ENCODE measurements at regions not wholly inside any gene's neighbourhood (a gene's known extent, or its start where the extent isn't known, plus 50 kb on each side); places are given as distances from the start of the nearest gene placed in this dataset.

GRCh38 chr3:31370681-31371080 is 162.0 kb upstream of the STT3B start:
- no peak for DNase-seq (ENCODE audit: extremely low spot score in 2 of 2)
- H3K4me1 ChIP-seq, result peaks cover 6% of the 10 kb centered on the region
- intact Hi-C loops (cut with DNase I), result no loop called here
- H3K27ac ChIP-seq, result no peak overlapping the region
- no peaks in the 10 kb centered on the region for H3K9me3 ChIP-seq
- no peak overlapping the region for H3K4me3 ChIP-seq
- H3K27me3 ChIP-seq, result no peaks in the 10 kb centered on the region
- TF ChIP-seq POLR2AphosphoS5 (IDR thresholded peaks at IDR 0.05; ENCODE audit: insufficient read depth in 1 of 2, low read depth in 1 of 2) (no peak), CTCF (IDR thresholded peaks at IDR 0.05) (no peak), POLR2A (IDR thresholded peaks at IDR 0.05) (no peak)
- H3K36me3 ChIP-seq, result no peaks in the 10 kb centered on the region

GRCh38 chr3:31371484-31372177 is 161.1 kb upstream of the STT3B start:
- DNase-seq (ENCODE audit: extremely low spot score in 2 of 2), result no peak

DNA sequence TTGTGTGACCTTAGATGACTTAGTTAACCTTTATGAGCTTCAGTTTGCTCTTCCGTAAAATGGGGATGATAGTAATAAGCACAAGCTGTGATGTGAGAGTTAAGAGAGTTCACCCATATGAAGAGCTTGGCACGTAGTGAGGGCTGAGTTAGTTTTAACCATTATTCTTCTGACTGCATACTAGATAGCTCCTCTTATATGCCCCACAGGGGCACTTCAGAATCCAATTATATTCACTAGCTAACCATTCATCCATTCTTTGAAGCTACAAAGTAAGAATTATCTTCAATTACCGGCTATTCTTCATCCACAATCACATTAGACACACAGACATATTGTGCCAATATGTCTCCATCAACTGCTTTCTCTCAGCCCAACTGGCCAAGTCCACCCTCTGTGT is 159.0 kb upstream of the STT3B start:
- no peak for DNase-seq (ENCODE audit: extremely low spot score in 2 of 2)
- Histone ChIP-seq H3K27me3 (no peaks in the 10 kb centered on the region), H3K4me1 (peaks cover 6% of the 10 kb centered on the region), H3K36me3 (no peaks in the 10 kb centered on the region), H3K9me3 (no peaks in the 10 kb centered on the region), H3K4me3 (no peak overlapping the region), H3K27ac (no peak overlapping the region)
- intact Hi-C loops (cut with DNase I), result no loop called here
- TF ChIP-seq CTCF (IDR thresholded peaks at IDR 0.05), result no peak
- TF ChIP-seq POLR2A (IDR thresholded peaks at IDR 0.05), result no peak
- no peak for TF ChIP-seq POLR2AphosphoS5 (IDR thresholded peaks at IDR 0.05; ENCODE audit: insufficient read depth in 1 of 2, low read depth in 1 of 2)

More at GRCh38 chr3:31371484-31372177, 161.1 kb upstream of the STT3B start:
- Histone ChIP-seq H3K27me3 (no peaks in the 10 kb centered on the region), H3K36me3 (no peaks in the 10 kb centered on the region), H3K4me1 (peaks cover 6% of the 10 kb centered on the region), H3K27ac (no peak overlapping the region), H3K9me3 (no peaks in the 10 kb centered on the region), H3K4me3 (no peak overlapping the region)
- TF ChIP-seq POLR2AphosphoS5 (IDR thresholded peaks at IDR 0.05; ENCODE audit: insufficient read depth in 1 of 2, low read depth in 1 of 2) (no peak), CTCF (IDR thresholded peaks at IDR 0.05) (no peak), POLR2A (IDR thresholded peaks at IDR 0.05) (no peak)
- intact Hi-C loops (cut with DNase I), result no loop called here

- Histone ChIP-seq H3K9me3 (no peaks in the 10 kb centered on the region), H3K4me1 (no peaks in the 10 kb centered on the region), H3K27me3 (no peaks in the 10 kb centered on the region), H3K36me3 (no peaks in the 10 kb centered on the region), H3K27ac (no peak overlapping the region), H3K4me3 (no peak overlapping the region)
- intact Hi-C loops (cut with DNase I), result no loop called here
- no peak for DNase-seq (ENCODE audit: extremely low spot score in 2 of 2)
- peak in 1 of 2 donors; percentile 79 for TF ChIP-seq POLR2AphosphoS5 (IDR thresholded peaks at IDR 0.05; ENCODE audit: insufficient read depth in 1 of 2, low read depth in 1 of 2)
- TF ChIP-seq POLR2A (IDR thresholded peaks at IDR 0.05), result no peak
These were observed 155.6 kb upstream of the STT3B start for GRCh38 chr3:31377045-31377642.

GRCh38 chr3:31378231-31378630 is 154.5 kb upstream of the STT3B start:
- Histone ChIP-seq H3K4me3 (no peak overlapping the region), H3K9me3 (no peaks in the 10 kb centered on the region), H3K27me3 (no peaks in the 10 kb centered on the region), H3K27ac (no peak overlapping the region), H3K36me3 (no peaks in the 10 kb centered on the region), H3K4me1 (no peaks in the 10 kb centered on the region)
- TF ChIP-seq POLR2AphosphoS5 (IDR thresholded peaks at IDR 0.05; ENCODE audit: insufficient read depth in 1 of 2, low read depth in 1 of 2) (no peak), CTCF (IDR thresholded peaks at IDR 0.05) (no peak), POLR2A (IDR thresholded peaks at IDR 0.05) (no peak)
- intact Hi-C loops (cut with DNase I), result no loop called here
- DNase-seq (ENCODE audit: extremely low spot score in 2 of 2), result no peak

Measured in vagina (tissue), 2 donors.